Esophagus mucosa (tissue), 1 donor: ENCODE measurements at regions not wholly inside any gene's neighbourhood (a gene's known extent, or its start where the extent isn't known, plus 50 kb on each side); places are given as distances from the start of the nearest gene placed in this dataset.
"Not testable (repeated sequence)": the region's sequence is repeated elsewhere in the genome, so short reads cannot be mapped to it uniquely, and the experiment has no call there.

Source experiments
- ATAC-seq: fragments of 200-7000 bp; cut with Tn5 transposase; one replicate; pipeline ENCODE4 v1.9.1; 2020
- donor health status: DM: yes; HTN: yes; CAD: no.

GRCh38 chr16:64718486-64718885 is 403.4 kb downstream of the CDH11 start:
- no peak for ATAC-seq

DNA sequence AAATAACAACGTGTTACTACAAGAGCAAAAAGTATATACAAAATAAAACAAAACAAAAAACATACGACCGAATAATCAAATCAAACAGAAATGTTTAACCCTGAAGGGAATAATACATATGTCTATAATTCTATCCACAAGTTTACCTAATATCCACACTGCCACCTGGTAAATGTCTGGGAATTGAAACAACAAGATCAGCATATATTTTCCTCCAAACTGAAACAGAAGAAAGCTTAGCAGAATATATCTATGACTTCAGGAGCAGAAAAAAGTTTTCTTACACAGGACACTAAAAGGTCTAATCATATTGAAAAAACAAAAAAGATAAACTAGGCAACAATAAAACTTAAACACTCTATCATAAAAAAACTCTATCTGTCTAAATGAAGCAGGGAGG is 404.0 kb downstream of the CDH11 start:
- ATAC-seq: no peak

DNA sequence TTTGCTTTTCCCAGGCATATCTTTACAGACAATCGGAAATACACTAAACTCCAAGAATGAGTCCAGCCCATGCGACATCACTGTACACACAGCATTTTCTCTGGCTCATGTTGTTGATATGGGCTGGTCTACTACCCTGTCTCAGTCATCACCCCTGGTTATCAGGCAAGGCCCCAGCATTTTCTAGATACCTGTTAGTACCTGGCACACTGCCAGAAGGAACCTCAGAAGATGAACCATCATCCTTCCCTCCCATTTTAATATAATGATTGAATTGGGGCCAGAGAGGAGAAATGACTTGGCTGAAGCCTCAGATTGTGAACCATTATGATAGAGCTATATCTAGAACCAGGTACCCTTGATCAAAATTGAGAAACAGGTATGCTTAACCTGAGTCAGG is 406.2 kb downstream of the CDH11 start:
- ATAC-seq: no peak

- ATAC-seq: no peak
Measured at GRCh38 chr16:64712026-64712425, 409.8 kb downstream of the CDH11 start.

GRCh38 chr16:64711596-64711995 is 410.3 kb downstream of the CDH11 start:
- no peak for ATAC-seq

GRCh38 chr16:64711026-64711425 is 410.8 kb downstream of the CDH11 start:
- no peak for ATAC-seq

DNA sequence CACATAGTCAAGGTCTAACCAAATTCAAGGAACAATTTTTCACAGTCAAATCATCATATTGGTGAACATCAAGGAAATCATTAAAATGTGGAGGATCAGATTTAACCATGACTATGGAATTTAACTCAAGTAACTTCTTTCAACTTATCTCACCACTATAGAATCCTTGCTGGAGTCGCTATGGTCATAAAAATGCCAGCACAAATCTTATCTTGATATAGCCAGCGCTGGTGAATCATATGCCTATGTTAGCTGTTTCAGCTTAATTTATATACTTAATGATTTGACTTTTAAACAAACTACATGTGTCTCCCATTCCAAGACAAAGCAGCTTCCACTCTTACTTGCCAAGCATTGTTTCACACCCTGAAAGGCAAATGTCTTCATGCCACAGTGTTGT is 416.4 kb downstream of the CDH11 start:
- ATAC-seq: no peak

DNA sequence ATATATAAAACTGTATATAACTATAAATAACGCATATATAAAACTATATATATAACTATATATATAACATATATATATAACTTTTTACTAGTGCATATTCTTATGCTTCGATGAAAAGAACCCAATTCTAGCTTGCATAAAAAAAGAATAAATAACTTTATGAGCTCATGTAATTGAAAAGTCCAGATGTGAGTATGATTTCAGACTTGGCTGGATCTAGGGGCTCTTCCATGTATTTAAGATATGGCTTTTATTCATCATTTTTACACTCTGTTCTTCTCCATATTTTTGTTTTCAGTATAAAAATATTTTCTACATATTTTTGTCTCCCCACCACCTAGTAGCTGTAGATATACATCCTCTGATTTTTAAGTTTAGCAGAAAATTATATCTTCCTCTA is 417.5 kb downstream of the CDH11 start:
- ATAC-seq: no peak

- ATAC-seq: no peak
Measured at GRCh38 chr16:64702415-64702814, 419.4 kb downstream of the CDH11 start.

GRCh38 chr16:64700628-64701027 is 421.2 kb downstream of the CDH11 start:
- no peak for ATAC-seq

DNA sequence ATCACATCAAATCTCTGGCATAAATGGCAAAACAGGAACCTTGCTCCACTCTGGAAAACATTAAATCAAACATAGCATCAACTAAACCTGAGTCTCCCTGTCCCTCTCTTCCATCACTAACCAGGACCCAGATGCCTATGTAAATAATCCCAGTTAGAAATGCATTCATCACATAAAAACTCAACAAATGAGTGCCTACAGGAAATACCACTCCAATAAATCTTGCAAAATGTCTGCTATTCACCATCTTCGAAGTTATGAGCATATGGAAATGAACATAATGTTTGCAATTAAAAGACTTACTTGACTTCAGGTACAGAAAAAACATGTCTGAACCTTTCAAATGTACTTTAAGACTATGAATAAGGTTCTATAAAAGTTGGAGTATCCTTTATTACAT is 425.0 kb downstream of the CDH11 start:
- no peak for ATAC-seq

GRCh38 chr16:64695684-64696083 is 426.2 kb downstream of the CDH11 start:
- no peak for ATAC-seq

DNA sequence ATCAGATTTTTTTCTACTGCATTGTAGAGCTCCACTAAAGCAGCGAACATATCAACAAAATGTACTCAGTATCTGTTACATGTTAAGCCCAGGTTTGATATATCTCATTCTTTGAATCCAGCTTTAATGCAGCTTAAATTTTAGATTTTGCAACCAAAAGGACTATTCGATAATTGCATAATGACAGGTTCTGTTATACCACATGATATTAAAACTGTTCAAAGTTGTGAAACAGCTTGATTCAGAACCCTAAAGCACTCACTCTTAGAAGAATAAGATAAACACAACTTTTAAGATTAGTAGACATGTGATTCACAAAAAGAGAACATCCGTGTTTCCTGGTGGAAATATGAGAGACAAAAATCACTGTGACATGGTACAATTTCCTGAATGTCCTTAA is 427.9 kb downstream of the CDH11 start:
- ATAC-seq: no peak

- ATAC-seq: no peak
Measured at GRCh38 chr16:64687786-64688185, 434.1 kb downstream of the CDH11 start.

DNA sequence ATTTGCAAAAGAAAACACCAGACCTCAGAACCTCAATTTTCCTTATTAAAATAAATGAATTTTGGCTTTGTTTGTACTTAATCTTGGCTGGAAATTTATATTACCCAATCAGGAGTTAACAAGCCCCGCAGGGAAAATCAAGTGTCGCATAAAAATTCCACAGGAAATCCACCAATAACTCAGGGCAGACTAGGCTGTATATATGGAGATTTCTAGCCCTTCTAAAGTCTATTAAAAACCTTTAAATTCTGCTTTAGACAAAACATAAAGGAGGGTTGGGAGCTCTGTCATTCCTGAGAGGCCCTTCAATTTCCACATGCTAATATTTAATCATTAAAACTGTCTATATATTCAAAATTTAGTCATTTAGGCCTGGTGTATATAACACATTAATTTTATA is 434.7 kb downstream of the CDH11 start:
- no peak for ATAC-seq

- ATAC-seq: peak; percentile 90
Measured at GRCh38 chr16:64679976-64680690, 441.7 kb downstream of the CDH11 start.

GRCh38 chr16:64669573-64669972 is 452.3 kb downstream of the CDH11 start:
- no peak for ATAC-seq

DNA sequence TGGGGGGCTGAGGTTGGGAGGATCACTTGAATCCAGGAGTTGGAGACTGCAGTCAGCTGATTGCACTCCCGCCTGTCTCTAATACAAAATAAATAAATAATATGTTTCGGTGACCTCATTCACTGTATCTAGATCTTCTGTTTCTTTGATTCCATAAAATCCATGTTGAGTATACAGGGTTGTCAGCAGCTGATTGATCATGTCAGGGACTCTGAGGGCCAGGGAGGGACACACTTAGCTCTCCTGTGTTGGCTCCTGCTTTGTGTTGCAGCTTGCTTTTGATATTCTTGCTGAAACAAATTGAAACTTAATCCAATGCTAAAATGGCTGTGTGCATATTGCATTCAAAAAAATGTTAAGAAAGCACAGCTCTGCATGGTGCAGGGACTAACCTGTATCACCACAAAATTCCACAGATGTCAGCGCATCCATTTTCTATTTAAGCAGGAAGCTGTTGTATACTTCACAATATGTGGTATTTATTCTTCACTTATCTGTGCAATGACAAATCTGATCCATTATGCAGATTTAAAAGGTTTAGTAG is 454.5 kb downstream of the CDH11 start:
- no peak for ATAC-seq

DNA sequence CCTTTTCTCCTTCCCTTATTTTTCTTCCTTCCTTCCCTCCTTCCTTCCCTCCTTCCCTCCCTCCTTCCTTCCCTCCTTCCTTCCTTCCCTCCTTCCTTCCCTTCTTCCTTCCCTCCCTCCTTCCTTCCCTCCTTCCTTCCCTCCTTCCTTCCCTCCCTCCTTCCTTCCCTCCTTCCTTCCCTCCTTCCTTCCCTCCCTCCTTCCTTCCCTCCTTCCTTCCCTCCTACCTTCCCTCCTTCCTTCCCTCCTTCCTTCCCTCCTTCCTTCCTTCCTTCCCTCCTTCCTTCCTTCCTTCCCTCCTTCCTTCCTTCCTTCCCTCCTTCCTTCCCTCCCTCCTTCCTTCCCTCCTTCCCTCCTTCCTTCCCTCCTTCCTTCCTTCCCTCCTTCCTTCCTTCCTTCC is 459.6 kb downstream of the CDH11 start:
- ATAC-seq: not testable (repeated sequence)

GRCh38 chr16:64659866-64660265 is 462.0 kb downstream of the CDH11 start:
- ATAC-seq: no peak

GRCh38 chr16:64657316-64658011 is 464.4 kb downstream of the CDH11 start:
- ATAC-seq: no peak

DNA sequence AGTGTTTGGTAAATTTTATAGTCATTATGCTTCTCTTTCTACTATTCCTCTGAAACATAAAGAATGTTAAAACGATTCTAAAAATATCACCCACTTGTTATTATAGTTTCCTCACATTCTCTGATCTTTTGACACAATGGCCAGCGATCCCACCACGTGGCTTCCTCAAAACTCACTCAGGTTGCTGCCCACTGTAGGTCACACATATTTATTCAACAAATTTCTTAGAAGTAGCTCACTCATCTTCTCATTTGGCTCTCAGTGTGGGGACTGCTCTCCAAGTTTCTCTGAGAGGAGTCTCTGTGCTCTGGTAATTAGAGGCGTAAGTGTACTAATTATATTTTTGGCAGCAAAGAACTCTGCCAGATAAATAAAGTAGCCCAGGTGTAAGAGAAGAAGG is 465.4 kb downstream of the CDH11 start:
- no peak for ATAC-seq

DNA sequence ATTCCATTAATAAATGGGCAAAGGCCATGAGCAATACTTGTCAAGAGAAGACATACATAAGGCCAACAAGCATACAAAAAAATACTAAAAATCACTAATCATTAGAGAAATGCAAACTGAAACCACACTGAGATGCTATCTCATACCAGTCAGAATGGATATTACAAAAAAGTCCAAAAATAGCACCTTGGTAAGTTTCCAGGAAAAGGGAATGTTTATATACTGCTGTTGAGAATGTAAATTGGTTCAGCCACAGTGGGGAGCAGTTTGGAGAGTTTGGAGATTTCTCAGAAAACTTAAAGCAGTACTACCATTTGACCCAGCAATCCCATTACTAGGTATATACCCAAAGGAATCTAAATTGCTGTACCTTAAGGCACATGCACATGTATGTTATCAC is 467.7 kb downstream of the CDH11 start:
- no peak for ATAC-seq

GRCh38 chr16:64648282-64648681 is 473.6 kb downstream of the CDH11 start:
- no peak for ATAC-seq
